ENCODE measurements at regions not wholly inside any gene's neighbourhood (a gene's known extent, or its start where the extent isn't known, plus 50 kb on each side); places are given as distances from the start of the nearest gene placed in this dataset.

DNA sequence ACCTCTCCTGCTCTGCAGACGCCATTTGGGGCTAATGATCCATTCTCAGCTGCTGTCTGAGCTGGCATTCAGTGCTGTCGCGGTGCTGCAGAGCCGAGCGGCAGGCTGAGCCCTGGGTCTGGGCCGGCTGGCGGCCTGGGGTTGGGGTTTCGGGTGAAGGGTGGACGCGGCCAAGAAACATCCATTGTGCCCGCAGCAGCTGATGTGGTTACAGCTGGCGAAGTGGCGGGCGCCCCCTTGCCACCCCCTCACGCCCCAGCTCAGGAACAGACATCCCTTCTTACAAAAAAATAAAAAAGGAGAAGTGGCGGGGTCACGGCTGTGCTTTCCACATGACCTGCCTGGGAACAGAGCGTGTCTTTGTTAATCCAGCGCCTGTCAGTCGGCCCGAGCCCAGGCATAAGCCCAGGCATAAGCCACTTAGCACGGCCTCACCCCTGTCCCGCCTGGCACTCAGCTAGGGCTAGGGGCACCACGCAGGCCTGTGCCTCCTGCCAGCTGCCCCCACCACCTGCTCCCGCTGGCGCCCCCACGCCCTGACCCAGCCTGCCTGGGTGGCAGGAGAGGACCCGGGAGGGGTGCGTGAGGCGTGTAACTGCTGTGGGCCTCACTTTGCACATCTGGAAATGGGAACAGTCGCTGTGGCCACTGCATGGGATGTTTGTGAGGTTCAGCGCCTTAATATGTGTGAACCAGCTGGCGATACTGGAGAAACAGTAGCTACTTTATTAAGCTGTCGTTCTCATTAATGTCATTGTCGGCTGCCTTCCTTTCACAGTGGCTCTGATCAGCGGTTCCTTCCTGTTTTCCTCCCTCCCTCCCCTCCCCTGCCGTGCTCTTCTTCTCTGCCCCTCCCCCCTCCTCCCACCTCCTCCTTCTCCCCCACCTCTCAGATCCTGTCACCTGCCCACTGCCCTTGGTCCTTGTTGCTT, 197.7 kb upstream of the CIBAR2 start:
- no peaks in the 10 kb centered on the region for H3K36me3 ChIP-seq
- TF ChIP-seq, protein P1, sequence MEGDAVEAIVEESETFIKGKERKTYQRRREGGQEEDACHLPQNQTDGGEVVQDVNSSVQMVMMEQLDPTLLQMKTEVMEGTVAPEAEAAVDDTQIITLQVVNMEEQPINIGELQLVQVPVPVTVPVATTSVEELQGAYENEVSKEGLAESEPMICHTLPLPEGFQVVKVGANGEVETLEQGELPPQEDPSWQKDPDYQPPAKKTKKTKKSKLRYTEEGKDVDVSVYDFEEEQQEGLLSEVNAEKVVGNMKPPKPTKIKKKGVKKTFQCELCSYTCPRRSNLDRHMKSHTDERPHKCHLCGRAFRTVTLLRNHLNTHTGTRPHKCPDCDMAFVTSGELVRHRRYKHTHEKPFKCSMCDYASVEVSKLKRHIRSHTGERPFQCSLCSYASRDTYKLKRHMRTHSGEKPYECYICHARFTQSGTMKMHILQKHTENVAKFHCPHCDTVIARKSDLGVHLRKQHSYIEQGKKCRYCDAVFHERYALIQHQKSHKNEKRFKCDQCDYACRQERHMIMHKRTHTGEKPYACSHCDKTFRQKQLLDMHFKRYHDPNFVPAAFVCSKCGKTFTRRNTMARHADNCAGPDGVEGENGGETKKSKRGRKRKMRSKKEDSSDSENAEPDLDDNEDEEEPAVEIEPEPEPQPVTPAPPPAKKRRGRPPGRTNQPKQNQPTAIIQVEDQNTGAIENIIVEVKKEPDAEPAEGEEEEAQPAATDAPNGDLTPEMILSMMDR (IDR thresholded peaks at IDR 0.05 in 4 of 5, conservative IDR thresholded peaks at IDR 0.05 in 1 of 5) = no peak
- TF ChIP-seq POLR2A (IDR thresholded peaks at IDR 0.05) = peak; percentile 39 to 53
- H3K27me3 ChIP-seq = no peaks in the 10 kb centered on the region
- intact Hi-C loops (cut with DNase I; ENCODE audit: low total_unique reads) (loop anchor here (2.0 kb wide), 1 partner anchor 23 kb away; no protein-coding TSS in a partner anchor), in situ Hi-C loops (cut with MboI; ENCODE audit: low sequenced_read_pairs in 4 of 4) (no loop called here)
- DNase-seq (peak; percentile 79 to 82), ATAC-seq (peak; percentile 62 to 63)
- peak overlapping the region in 2 of 4 donors; percentile 15 to 31 for H3K4me3 ChIP-seq
- H3K4me1 ChIP-seq = peaks cover 78 to 84% of the 10 kb centered on the region in 2 donors
- no peaks in the 10 kb centered on the region for H3K9me3 ChIP-seq
- peak overlapping the region; percentile 63 to 92 (median 80) for H3K27ac ChIP-seq

DNA sequence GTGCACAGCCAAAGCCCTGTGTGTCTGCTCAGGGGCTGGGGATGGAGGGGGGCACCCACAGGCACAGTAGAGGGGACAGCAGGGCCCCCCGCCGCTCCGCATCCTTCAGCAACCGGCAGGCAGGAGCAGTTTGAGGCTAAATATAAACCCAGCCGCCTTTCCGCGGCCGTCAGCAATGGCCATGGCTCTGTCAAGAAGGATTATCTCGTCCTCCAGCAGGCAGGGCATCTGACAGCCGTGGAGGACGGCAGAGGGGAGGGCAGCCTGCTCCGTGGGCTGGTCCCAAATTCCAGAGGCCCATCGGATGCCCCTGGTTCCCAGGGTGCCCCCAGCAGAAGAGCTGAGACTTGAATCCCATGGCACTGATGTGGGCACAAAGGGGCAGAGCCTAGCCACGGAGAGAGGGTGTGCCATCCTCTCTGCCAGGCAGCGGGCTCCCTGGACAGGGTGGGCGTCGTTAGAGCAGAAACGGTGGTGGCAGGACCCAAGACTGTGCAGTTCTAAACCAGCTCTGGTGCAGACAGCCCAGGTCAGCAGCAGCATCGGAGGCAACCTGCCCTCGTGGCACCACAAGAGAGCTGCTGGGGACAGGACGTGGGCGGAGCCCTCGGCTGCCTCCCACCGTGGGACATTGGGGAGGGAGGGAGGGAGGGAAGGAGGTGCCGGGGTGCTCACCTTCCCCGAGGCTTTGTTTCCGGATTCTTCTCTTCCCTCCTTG, 198.8 kb upstream of the CIBAR2 start:
- ATAC-seq = no peak
- H3K27me3 ChIP-seq = no peaks in the 10 kb centered on the region
- peaks cover 72 to 82% of the 10 kb centered on the region in 2 donors for H3K4me1 ChIP-seq
- TF ChIP-seq, protein P1 (IDR thresholded peaks at IDR 0.05 in 4 of 5, conservative IDR thresholded peaks at IDR 0.05 in 1 of 5) = no peak
- no peak for TF ChIP-seq POLR2A (IDR thresholded peaks at IDR 0.05)
- intact Hi-C loops (cut with DNase I; ENCODE audit: low total_unique reads) = loop anchor here (2.0 kb wide), 1 partner anchor 24 kb away; no protein-coding TSS in a partner anchor
- in situ Hi-C loops (cut with MboI; ENCODE audit: low sequenced_read_pairs in 4 of 4) = no loop called here
- H3K36me3 ChIP-seq = no peaks in the 10 kb centered on the region
- no peak for DNase-seq
- H3K4me3 ChIP-seq = no peak overlapping the region
- H3K27ac ChIP-seq = peak overlapping the region in 3 of 4 donors; percentile 73 to 92 (median 87)
- H3K9me3 ChIP-seq = no peaks in the 10 kb centered on the region

DNA sequence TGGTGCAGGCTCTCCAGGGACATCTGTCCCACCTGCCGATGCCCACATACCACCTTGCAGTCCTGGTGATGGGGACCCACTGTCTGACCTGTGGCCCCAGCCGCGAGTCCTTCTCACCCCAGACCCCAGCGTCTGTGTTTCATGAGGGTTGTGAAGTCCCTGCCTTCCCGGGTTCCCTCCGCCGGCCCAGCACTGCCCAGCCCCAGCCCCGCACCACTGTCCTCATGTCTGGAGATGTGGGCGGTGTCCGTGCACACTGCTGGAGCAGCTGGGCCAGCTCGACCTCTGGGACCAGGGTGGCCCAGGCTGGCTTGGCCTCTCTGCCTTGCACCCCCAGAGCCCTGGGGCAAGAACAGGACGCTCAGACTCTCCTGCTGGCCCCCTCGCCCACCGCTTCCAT, 199.5 kb upstream of the CIBAR2 start:
- no peak for DNase-seq
- TF ChIP-seq, protein P1 (IDR thresholded peaks at IDR 0.05 in 4 of 5, conservative IDR thresholded peaks at IDR 0.05 in 1 of 5) = no peak
- TF ChIP-seq POLR2A (IDR thresholded peaks at IDR 0.05) = no peak
- H3K4me1 ChIP-seq = peaks cover 71 to 79% of the 10 kb centered on the region in 2 donors
- in situ Hi-C loops (cut with MboI; ENCODE audit: low sequenced_read_pairs in 4 of 4) = no loop called here
- H3K9me3 ChIP-seq = no peaks in the 10 kb centered on the region
- intact Hi-C loops (cut with DNase I; ENCODE audit: low total_unique reads) = loop anchor here (2.0 kb wide), 1 partner anchor 25 kb away; no protein-coding TSS in a partner anchor
- no peak for ATAC-seq
- H3K36me3 ChIP-seq = no peaks in the 10 kb centered on the region
- peak overlapping the region in 1 of 4 donors; percentile 73 for H3K27ac ChIP-seq
- H3K27me3 ChIP-seq = no peaks in the 10 kb centered on the region
- H3K4me3 ChIP-seq = no peak overlapping the region

DNA sequence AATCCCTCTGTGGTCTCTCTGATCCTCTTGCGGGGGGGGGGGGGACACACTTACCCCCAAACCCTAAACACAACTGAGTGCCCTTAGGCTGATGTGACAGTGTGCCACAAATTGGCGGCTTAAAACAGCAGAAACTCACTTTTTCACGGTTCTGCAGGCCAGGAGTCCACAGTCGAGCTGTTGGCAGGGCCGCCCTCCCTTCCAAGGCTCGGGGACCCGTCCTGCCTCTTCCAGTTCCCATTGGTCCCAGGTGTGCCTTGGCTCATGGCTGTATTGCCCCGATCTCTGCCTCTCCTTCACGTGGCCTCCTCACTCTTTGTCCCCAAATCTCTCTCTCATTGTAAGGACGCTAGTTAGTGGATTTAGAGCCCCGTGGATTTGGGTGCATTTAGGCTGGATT, 199.9 kb upstream of the CIBAR2 start:
- in situ Hi-C loops (cut with MboI; ENCODE audit: low sequenced_read_pairs in 4 of 4) = no loop called here
- DNase-seq (no peak), ATAC-seq (no peak)
- intact Hi-C loops (cut with DNase I; ENCODE audit: low total_unique reads) = no loop called here
- Histone ChIP-seq H3K4me3 (no peak overlapping the region), H3K4me1 (peaks cover 70 to 76% of the 10 kb centered on the region in 2 donors), H3K9me3 (no peaks in the 10 kb centered on the region), H3K27me3 (no peaks in the 10 kb centered on the region), H3K27ac (no peak overlapping the region), H3K36me3 (no peaks in the 10 kb centered on the region)
- TF ChIP-seq POLR2A (IDR thresholded peaks at IDR 0.05) = no peak
- TF ChIP-seq, protein P1 (IDR thresholded peaks at IDR 0.05 in 4 of 5, conservative IDR thresholded peaks at IDR 0.05 in 1 of 5) = no peak
